Epithelial cell of esophagus (primary cell): ENCODE measurements at regions not wholly inside any gene's neighbourhood (a gene's known extent, or its start where the extent isn't known, plus 50 kb on each side); places are given as distances from the start of the nearest gene placed in this dataset.

Experiments
- DNase-seq: peaks from one replicate; pipeline ENCODE4 v3.0.0; 2010; ENCODE audit warnings: low read depth
- H3K4me3 ChIP-seq: 2 replicates; pipeline ENCODE4 v1.5.1; 2011; ENCODE audit warnings: mild to moderate bottlenecking, low read length, control low read depth
- TF ChIP-seq, protein P1 (sequence below): IDR thresholded peaks from 2 replicates; pipeline ENCODE4 v1.5.1; 2011; ENCODE audit warnings: low read depth, mild to moderate bottlenecking, low read length, control low read depth, inconsistent platforms; ENCODE audit not compliant: insufficient read depth; ENCODE audit errors: missing control alignments

- TF ChIP-seq, protein P1, sequence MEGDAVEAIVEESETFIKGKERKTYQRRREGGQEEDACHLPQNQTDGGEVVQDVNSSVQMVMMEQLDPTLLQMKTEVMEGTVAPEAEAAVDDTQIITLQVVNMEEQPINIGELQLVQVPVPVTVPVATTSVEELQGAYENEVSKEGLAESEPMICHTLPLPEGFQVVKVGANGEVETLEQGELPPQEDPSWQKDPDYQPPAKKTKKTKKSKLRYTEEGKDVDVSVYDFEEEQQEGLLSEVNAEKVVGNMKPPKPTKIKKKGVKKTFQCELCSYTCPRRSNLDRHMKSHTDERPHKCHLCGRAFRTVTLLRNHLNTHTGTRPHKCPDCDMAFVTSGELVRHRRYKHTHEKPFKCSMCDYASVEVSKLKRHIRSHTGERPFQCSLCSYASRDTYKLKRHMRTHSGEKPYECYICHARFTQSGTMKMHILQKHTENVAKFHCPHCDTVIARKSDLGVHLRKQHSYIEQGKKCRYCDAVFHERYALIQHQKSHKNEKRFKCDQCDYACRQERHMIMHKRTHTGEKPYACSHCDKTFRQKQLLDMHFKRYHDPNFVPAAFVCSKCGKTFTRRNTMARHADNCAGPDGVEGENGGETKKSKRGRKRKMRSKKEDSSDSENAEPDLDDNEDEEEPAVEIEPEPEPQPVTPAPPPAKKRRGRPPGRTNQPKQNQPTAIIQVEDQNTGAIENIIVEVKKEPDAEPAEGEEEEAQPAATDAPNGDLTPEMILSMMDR = no peak
- H3K4me3 ChIP-seq = no peak overlapping the region
- DNase-seq = no peak
Observed at GRCh38 chr5:125477586-125477975, 731.1 kb upstream of the ZNF608 start.

GRCh38 chr5:125478599-125478998 is 732.2 kb upstream of the ZNF608 start:
- peak; percentile 84 for DNase-seq
- TF ChIP-seq, protein P1 = no peak
- no peak overlapping the region for H3K4me3 ChIP-seq

DNA sequence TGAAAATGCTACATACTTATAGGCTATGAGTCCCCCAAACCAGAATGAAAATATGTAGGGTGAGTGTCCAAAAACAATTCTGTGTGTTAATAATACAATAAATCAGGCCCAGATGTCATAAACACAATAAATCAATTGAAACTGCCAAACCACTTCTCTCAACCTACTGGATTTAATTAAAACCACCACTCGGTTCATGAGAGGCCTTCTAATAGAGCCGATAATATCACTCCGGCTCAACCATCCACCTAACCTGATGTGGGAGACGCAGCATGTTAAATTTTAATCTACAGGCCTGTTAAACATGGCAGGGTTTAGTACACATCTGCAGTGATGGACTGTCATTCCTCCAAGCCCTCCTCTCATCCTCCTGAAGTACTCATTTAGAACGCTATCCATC is 734.5 kb upstream of the ZNF608 start:
- no peak overlapping the region for H3K4me3 ChIP-seq
- no peak for DNase-seq
- TF ChIP-seq, protein P1 = no peak

DNA sequence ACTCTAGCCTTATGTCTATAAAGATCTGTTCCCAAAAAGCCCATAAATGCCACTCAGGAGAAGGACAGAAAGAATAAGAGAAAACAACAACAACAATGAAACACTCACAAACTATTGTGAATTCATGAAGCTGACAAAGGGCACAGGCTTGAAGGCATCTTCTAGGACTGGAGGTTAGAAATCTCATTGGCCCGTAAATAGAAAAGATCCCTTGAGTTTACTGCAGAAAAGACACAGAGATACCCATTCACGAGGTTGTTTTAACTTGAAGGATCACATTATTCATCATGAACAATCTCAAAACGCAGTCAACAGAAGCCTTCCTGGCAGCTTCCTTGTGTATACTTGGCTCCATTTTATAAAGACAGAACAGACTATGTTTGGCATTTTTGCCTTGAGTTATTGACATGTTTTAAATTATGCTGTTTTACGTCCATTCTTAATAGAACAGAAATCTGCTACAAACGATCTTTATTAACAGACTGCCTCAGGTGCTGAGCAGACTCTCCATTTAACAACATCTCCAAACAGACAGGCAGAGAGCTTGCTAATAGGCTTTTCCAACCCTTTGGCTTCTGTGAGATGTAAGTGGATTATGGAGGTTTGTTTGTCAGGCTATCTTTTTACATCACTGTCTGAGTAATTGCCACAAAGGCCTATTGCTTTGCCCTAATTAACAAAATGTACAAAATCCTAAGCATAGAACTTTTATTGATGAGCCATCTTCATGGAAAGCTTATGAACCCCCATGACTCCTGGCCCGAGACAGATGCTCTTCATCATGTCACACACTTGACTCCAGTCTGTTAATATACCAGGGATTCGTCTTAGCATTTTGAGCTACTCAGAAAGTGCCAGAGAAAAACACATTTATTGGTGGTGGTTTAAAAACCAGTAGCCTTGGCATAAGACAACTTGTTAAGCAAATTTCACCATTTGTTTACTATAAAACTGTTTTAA is 735.3 kb upstream of the ZNF608 start:
- H3K4me3 ChIP-seq = no peak overlapping the region
- no peak for DNase-seq
- TF ChIP-seq, protein P1 = no peak

DNA sequence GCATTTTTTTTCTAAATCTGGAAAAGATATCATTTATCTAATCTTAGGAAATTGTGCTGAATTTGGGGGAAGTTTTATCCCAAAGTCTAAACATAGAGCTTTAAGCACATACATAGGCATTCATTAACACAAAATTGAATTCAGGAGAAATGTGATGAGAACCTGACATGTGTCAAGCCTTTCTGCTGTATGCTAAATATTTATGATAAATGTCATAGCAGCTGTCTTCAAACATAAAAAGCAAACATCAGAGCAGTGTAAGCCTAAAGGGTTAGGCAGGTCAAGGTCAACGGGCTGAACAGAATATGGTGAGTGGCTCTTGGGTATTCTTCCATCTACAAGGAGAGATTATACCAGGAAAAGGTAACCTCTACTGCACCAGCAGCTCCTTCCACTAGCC is 737.2 kb upstream of the ZNF608 start:
- H3K4me3 ChIP-seq = no peak overlapping the region
- no peak for DNase-seq
- TF ChIP-seq, protein P1 = no peak

DNA sequence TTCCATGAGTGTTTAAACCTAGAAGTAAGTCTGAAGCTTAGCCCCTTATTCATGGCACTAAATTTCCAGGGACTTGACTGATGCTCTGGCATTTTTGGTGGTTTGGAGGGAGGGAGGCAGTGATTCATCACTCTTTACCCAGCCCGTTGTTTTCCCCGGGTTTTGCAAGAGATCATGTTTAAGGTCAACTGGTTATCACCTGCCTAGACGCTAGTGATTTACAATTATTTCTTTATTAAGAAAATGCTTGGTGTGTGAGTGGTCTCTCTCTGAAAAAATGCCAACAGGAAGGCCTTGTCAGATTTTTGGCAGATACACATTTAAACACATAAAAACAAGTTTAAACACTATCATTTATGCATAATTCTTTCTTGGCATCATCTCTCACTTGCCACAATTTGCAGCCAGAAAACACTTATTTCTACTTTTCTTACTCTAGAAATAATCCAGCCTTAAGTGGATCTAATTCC is 737.9 kb upstream of the ZNF608 start:
- DNase-seq = peak; percentile 84
- TF ChIP-seq, protein P1 = no peak
- H3K4me3 ChIP-seq = no peak overlapping the region
